Central memory CD8-positive, alpha-beta T cell (primary cell): ENCODE measurements at regions not wholly inside any gene's neighbourhood (a gene's known extent, or its start where the extent isn't known, plus 50 kb on each side); places are given as distances from the start of the nearest gene placed in this dataset.

ENCODE experiments used
- ATAC-seq: fragments of 150-1000 bp; cut with Tn5 transposase; replicated peaks from 2 replicates; pipeline ENCODE4 v1.10.0; 2022; ENCODE audit warnings: mild to moderate bottlenecking, moderate FRiP score, moderate number of reproducible peaks; ENCODE audit not compliant: poor library complexity, severe bottlenecking; ENCODE audit errors: extremely low read depth
- DNase-seq, 2 donors: peaks; one replicate each; pipeline ENCODE4 v3.0.0; 2021; ENCODE audit warnings: low spot score in 2 of 2
- H3K27ac Mint-ChIP-seq: one replicate; pipeline ENCODE4 v1.8.0; 2022; ENCODE audit warnings: low read depth, mild to moderate bottlenecking, moderate library complexity, mixed read lengths
- H3K27me3 Mint-ChIP-seq: one replicate; pipeline ENCODE4 v1.8.0; 2022; ENCODE audit warnings: mixed read lengths
- H3K36me3 Mint-ChIP-seq: one replicate; pipeline ENCODE4 v1.8.0; 2022; ENCODE audit warnings: mild to moderate bottlenecking, moderate library complexity, mixed read lengths; ENCODE audit not compliant: insufficient read depth
- H3K4me1 Mint-ChIP-seq: one replicate; pipeline ENCODE4 v1.8.0; 2022; ENCODE audit warnings: mixed read lengths
- H3K4me3 Mint-ChIP-seq: one replicate; pipeline ENCODE4 v1.8.0; 2022; ENCODE audit warnings: mild to moderate bottlenecking, moderate library complexity, mixed read lengths
- H3K9me3 Mint-ChIP-seq: one replicate; pipeline ENCODE4 v1.8.0; 2022; ENCODE audit warnings: mixed read lengths

- ATAC-seq, result no peak
- Mint-ChIP-seq H3K27ac (no peak overlapping the region), H3K27me3 (no peaks in the 10 kb centered on the region), H3K36me3 (no peaks in the 10 kb centered on the region), H3K4me1 (no peaks in the 10 kb centered on the region), H3K9me3 (peaks cover 13% of the 10 kb centered on the region), H3K4me3 (no peak overlapping the region)
- DNase-seq, result no peak
Measured at GRCh38 chr2:122831649-122832048, 1076.2 kb downstream of the TSN start.

- Mint-ChIP-seq H3K36me3 (no peaks in the 10 kb centered on the region), H3K4me3 (no peak overlapping the region), H3K27me3 (no peaks in the 10 kb centered on the region), H3K9me3 (peaks cover 7% of the 10 kb centered on the region), H3K27ac (no peak overlapping the region), H3K4me1 (no peaks in the 10 kb centered on the region)
- no peak for DNase-seq
- ATAC-seq, result no peak
Measured at GRCh38 chr2:122843503-122843902, 1088.1 kb downstream of the TSN start.

GRCh38 chr2:122851161-122851560 lies 1095.7 kb downstream of the TSN start:
- ATAC-seq, result no peak
- no peak for DNase-seq
- Mint-ChIP-seq H3K4me1 (no peaks in the 10 kb centered on the region), H3K27ac (no peak overlapping the region), H3K9me3 (peaks cover 12% of the 10 kb centered on the region), H3K4me3 (no peak overlapping the region), H3K27me3 (no peaks in the 10 kb centered on the region), H3K36me3 (no peaks in the 10 kb centered on the region)

GRCh38 chr2:122851972-122852531 lies 1096.6 kb downstream of the TSN start:
- Mint-ChIP-seq H3K4me3 (no peak overlapping the region), H3K27me3 (no peaks in the 10 kb centered on the region), H3K27ac (no peak overlapping the region), H3K36me3 (no peaks in the 10 kb centered on the region), H3K9me3 (peaks cover 12% of the 10 kb centered on the region), H3K4me1 (no peaks in the 10 kb centered on the region)
- ATAC-seq (no peak), DNase-seq (no peak)

- no peak for ATAC-seq
- no peak overlapping the region for H3K27ac Mint-ChIP-seq
Measured at GRCh38 chr2:122856696-122857095, 1101.2 kb downstream of the TSN start.

GRCh38 chr2:122858075-122858702 lies 1102.7 kb downstream of the TSN start:
- no peaks in the 10 kb centered on the region for H3K4me1 Mint-ChIP-seq
- ATAC-seq, result no peak

More at GRCh38 chr2:122856696-122857095, 1101.2 kb downstream of the TSN start:
- no peak for DNase-seq
- Mint-ChIP-seq H3K4me1 (no peaks in the 10 kb centered on the region), H3K9me3 (peaks cover 12% of the 10 kb centered on the region), H3K27me3 (no peaks in the 10 kb centered on the region), H3K36me3 (no peaks in the 10 kb centered on the region), H3K4me3 (no peak overlapping the region)

GRCh38 chr2:122858813-122859212 lies 1103.4 kb downstream of the TSN start:
- peaks cover 13% of the 10 kb centered on the region for H3K9me3 Mint-ChIP-seq
- no peak for DNase-seq
- H3K27me3 Mint-ChIP-seq, result no peaks in the 10 kb centered on the region
- no peaks in the 10 kb centered on the region for H3K36me3 Mint-ChIP-seq
- no peak overlapping the region for H3K27ac Mint-ChIP-seq
- no peak overlapping the region for H3K4me3 Mint-ChIP-seq
- H3K4me1 Mint-ChIP-seq, result no peaks in the 10 kb centered on the region
- ATAC-seq, result no peak

More at GRCh38 chr2:122858075-122858702, 1102.7 kb downstream of the TSN start:
- Mint-ChIP-seq H3K27me3 (no peaks in the 10 kb centered on the region), H3K4me3 (no peak overlapping the region), H3K36me3 (no peaks in the 10 kb centered on the region), H3K27ac (no peak overlapping the region), H3K9me3 (peaks cover 14% of the 10 kb centered on the region)
- no peak for DNase-seq

- H3K27me3 Mint-ChIP-seq, result no peaks in the 10 kb centered on the region
- H3K36me3 Mint-ChIP-seq, result no peaks in the 10 kb centered on the region
- H3K4me1 Mint-ChIP-seq, result no peaks in the 10 kb centered on the region
- no peak overlapping the region for H3K27ac Mint-ChIP-seq
- H3K9me3 Mint-ChIP-seq, result peaks cover 12% of the 10 kb centered on the region
- DNase-seq, result no peak
- ATAC-seq, result no peak
- no peak overlapping the region for H3K4me3 Mint-ChIP-seq
Measured at GRCh38 chr2:122859260-122859659, 1103.8 kb downstream of the TSN start.

GRCh38 chr2:122863532-122863931 lies 1108.1 kb downstream of the TSN start:
- Mint-ChIP-seq H3K27ac (no peak overlapping the region), H3K9me3 (peaks cover 18% of the 10 kb centered on the region)

GRCh38 chr2:122864728-122865127 lies 1109.3 kb downstream of the TSN start:
- DNase-seq (no peak), ATAC-seq (no peak)
- Mint-ChIP-seq H3K9me3 (peaks cover 12% of the 10 kb centered on the region), H3K27ac (no peak overlapping the region), H3K27me3 (no peaks in the 10 kb centered on the region), H3K36me3 (no peaks in the 10 kb centered on the region), H3K4me3 (no peak overlapping the region), H3K4me1 (no peaks in the 10 kb centered on the region)

More at GRCh38 chr2:122863532-122863931, 1108.1 kb downstream of the TSN start:
- no peak for DNase-seq
- Mint-ChIP-seq H3K36me3 (no peaks in the 10 kb centered on the region), H3K4me1 (no peaks in the 10 kb centered on the region), H3K27me3 (no peaks in the 10 kb centered on the region), H3K4me3 (no peak overlapping the region)
- no peak for ATAC-seq

- DNase-seq, result no peak
- Mint-ChIP-seq H3K27ac (no peak overlapping the region), H3K4me1 (no peaks in the 10 kb centered on the region), H3K4me3 (no peak overlapping the region), H3K27me3 (no peaks in the 10 kb centered on the region), H3K36me3 (no peaks in the 10 kb centered on the region), H3K9me3 (peaks cover 18% of the 10 kb centered on the region)
- ATAC-seq, result no peak
Measured at GRCh38 chr2:122866095-122866494, 1110.6 kb downstream of the TSN start.

- Mint-ChIP-seq H3K27me3 (no peaks in the 10 kb centered on the region), H3K9me3 (peaks cover 18% of the 10 kb centered on the region), H3K36me3 (no peaks in the 10 kb centered on the region), H3K4me1 (no peaks in the 10 kb centered on the region), H3K27ac (no peak overlapping the region), H3K4me3 (no peak overlapping the region)
- DNase-seq (no peak), ATAC-seq (no peak)
Measured at GRCh38 chr2:122867941-122868340, 1112.5 kb downstream of the TSN start.

- Mint-ChIP-seq H3K4me1 (no peaks in the 10 kb centered on the region), H3K27ac (no peak overlapping the region), H3K4me3 (no peak overlapping the region), H3K27me3 (no peaks in the 10 kb centered on the region), H3K9me3 (peaks cover 13% of the 10 kb centered on the region), H3K36me3 (no peaks in the 10 kb centered on the region)
- ATAC-seq (no peak), DNase-seq (no peak)
Measured at GRCh38 chr2:122868646-122869275, 1113.3 kb downstream of the TSN start.
